ENCODE measurements at regions not wholly inside any gene's neighbourhood (a gene's known extent, or its start where the extent isn't known, plus 50 kb on each side); places are given as distances from the start of the nearest gene placed in this dataset.
A peak's percentile ranks its signal among the peaks of the same experiment; 100 is the strongest.

- DNase-seq (ENCODE audit: low spot score): no peak
These were observed 59.0 kb downstream of the NDUFS5 start for GRCh38 chr1:39085174-39085573.

- DNase-seq (ENCODE audit: low spot score): no peak
These were observed 60.2 kb downstream of the NDUFS5 start for GRCh38 chr1:39086386-39086785.

GRCh38 chr1:39086865-39087409, 60.8 kb downstream of the NDUFS5 start:
- DNase-seq (ENCODE audit: low spot score): no peak

- DNase-seq (ENCODE audit: low spot score): no peak
These were observed 61.3 kb downstream of the NDUFS5 start for GRCh38 chr1:39087435-39087834.

- no peak for DNase-seq (ENCODE audit: low spot score)
These were observed 62.5 kb downstream of the NDUFS5 start for GRCh38 chr1:39088658-39089057.

GRCh38 chr1:39089931-39090521, 63.9 kb downstream of the NDUFS5 start:
- no peak for DNase-seq (ENCODE audit: low spot score)

- no peak for DNase-seq (ENCODE audit: low spot score)
These were observed 64.7 kb downstream of the NDUFS5 start for GRCh38 chr1:39090757-39091380.

GRCh38 chr1:39091845-39092645, 65.9 kb downstream of the NDUFS5 start:
- DNase-seq (ENCODE audit: low spot score): peak; percentile 73

GRCh38 chr1:39094685-39095084, 68.5 kb downstream of the NDUFS5 start:
- DNase-seq (ENCODE audit: low spot score): no peak

- peak; percentile 80 for DNase-seq (ENCODE audit: low spot score)
These were observed 72.5 kb downstream of the NDUFS5 start for GRCh38 chr1:39098546-39099250.

- peak; percentile 67 for DNase-seq (ENCODE audit: low spot score)
These were observed 76.6 kb downstream of the NDUFS5 start for GRCh38 chr1:39102537-39103327.

GRCh38 chr1:39103328-39104157, 77.4 kb downstream of the NDUFS5 start:
- no peak for DNase-seq (ENCODE audit: low spot score)

- DNase-seq (ENCODE audit: low spot score): no peak
These were observed 78.3 kb downstream of the NDUFS5 start for GRCh38 chr1:39104158-39105060.

- DNase-seq (ENCODE audit: low spot score): peak; percentile 71
These were observed 79.1 kb downstream of the NDUFS5 start for GRCh38 chr1:39105061-39105840.

GRCh38 chr1:39105841-39106765, 80.0 kb downstream of the NDUFS5 start:
- DNase-seq (ENCODE audit: low spot score): peak; percentile 41

- DNase-seq (ENCODE audit: low spot score): no peak
These were observed 80.7 kb downstream of the NDUFS5 start for GRCh38 chr1:39106801-39107327.

All from HT-29 (cell line).